HG03457 (cell line): ENCODE measurements at regions not wholly inside any gene's neighbourhood (a gene's known extent, or its start where the extent isn't known, plus 50 kb on each side); places are given as distances from the start of the nearest gene placed in this dataset.

ENCODE experiments used
- ATAC-seq: cut with Tn5 transposase; IDR thresholded peaks from one replicate; pipeline ENCODE4 v1.9.1; 2021; ENCODE audit warnings: moderate number of reproducible peaks; ENCODE audit not compliant: unreplicated experiment

GRCh38 chr2:204046145-204046544 lies 109.6 kb downstream of the ICOS start:
- ATAC-seq = peak; percentile 66

- ATAC-seq = peak; percentile 87
These were observed 113.1 kb downstream of the ICOS start for GRCh38 chr2:204049635-204050034.

GRCh38 chr2:204050681-204051080 lies 114.1 kb downstream of the ICOS start:
- no peak for ATAC-seq

GRCh38 chr2:204051476-204051875 lies 114.9 kb downstream of the ICOS start:
- no peak for ATAC-seq

GRCh38 chr2:204051984-204052556 lies 115.5 kb downstream of the ICOS start:
- no peak for ATAC-seq

- ATAC-seq = no peak
These were observed 122.5 kb downstream of the ICOS start for GRCh38 chr2:204059016-204059415.

GRCh38 chr2:204060841-204061240 lies 124.3 kb downstream of the ICOS start:
- no peak for ATAC-seq

GRCh38 chr2:204061241-204061640 lies 124.7 kb downstream of the ICOS start:
- ATAC-seq = no peak

GRCh38 chr2:204064119-204064518 lies 127.6 kb downstream of the ICOS start:
- ATAC-seq = no peak

GRCh38 chr2:204065566-204065965 lies 129.0 kb downstream of the ICOS start:
- ATAC-seq = no peak

GRCh38 chr2:204066051-204066450 lies 129.5 kb downstream of the ICOS start:
- ATAC-seq = no peak

GRCh38 chr2:204069804-204070203 lies 133.2 kb downstream of the ICOS start:
- ATAC-seq = no peak

GRCh38 chr2:204072443-204073324 lies 136.1 kb downstream of the ICOS start:
- no peak for ATAC-seq

GRCh38 chr2:204074456-204074855 lies 137.9 kb downstream of the ICOS start:
- ATAC-seq = no peak

- ATAC-seq = no peak
These were observed 141.6 kb downstream of the ICOS start for GRCh38 chr2:204078003-204078698.

GRCh38 chr2:204081487-204082425 lies 145.2 kb downstream of the ICOS start:
- no peak for ATAC-seq

GRCh38 chr2:204086167-204086566 lies 149.6 kb downstream of the ICOS start:
- ATAC-seq = no peak

GRCh38 chr2:204089105-204089504 lies 152.5 kb downstream of the ICOS start:
- no peak for ATAC-seq

- no peak for ATAC-seq
These were observed 153.0 kb downstream of the ICOS start for GRCh38 chr2:204089574-204089973.

- no peak for ATAC-seq
These were observed 153.5 kb downstream of the ICOS start for GRCh38 chr2:204090021-204090420.

- ATAC-seq = no peak
These were observed 168.2 kb downstream of the ICOS start for GRCh38 chr2:204104811-204105210.
